ENCODE measurements at regions not wholly inside any gene's neighbourhood (a gene's known extent, or its start where the extent isn't known, plus 50 kb on each side); places are given as distances from the start of the nearest gene placed in this dataset.

GRCh38 chr1:192904438-192904895 lies 95.6 kb downstream of the RGS2 start:
- Mint-ChIP-seq H3K27me3 (ENCODE audit: low read depth) (no peaks in the 10 kb centered on the region), H3K4me3 (no peak overlapping the region), H3K9me3 (no peaks in the 10 kb centered on the region), H3K27ac (no peak overlapping the region), H3K36me3 (no peaks in the 10 kb centered on the region), H3K4me1 (no peaks in the 10 kb centered on the region)
- DNase-seq (ENCODE audit: low spot score) (no peak), ATAC-seq (no peak)
- TF ChIP-seq MYBL2 (CRISPR knock-in tag; IDR thresholded peaks at IDR 0.05) (no peak), ARID4B (CRISPR knock-in tag; IDR thresholded peaks at IDR 0.05; ENCODE audit: borderline replicate concordance) (no peak), SOX15 (CRISPR knock-in tag; IDR thresholded peaks at IDR 0.05) (no peak), ZNF138 (CRISPR knock-in tag; conservative IDR thresholded peaks at IDR 0.05) (no peak)
- ChIA-PET CTCF (no interaction called here), POLR2A (no interaction called here)

GRCh38 chr1:192905049-192905448 lies 96.2 kb downstream of the RGS2 start:
- Mint-ChIP-seq H3K36me3 (no peaks in the 10 kb centered on the region), H3K27ac (no peak overlapping the region), H3K4me1 (no peaks in the 10 kb centered on the region), H3K9me3 (peaks cover 5% of the 10 kb centered on the region), H3K27me3 (ENCODE audit: low read depth) (no peaks in the 10 kb centered on the region), H3K4me3 (no peak overlapping the region)
- POLR2A ChIA-PET: no interaction called here
- no peak for DNase-seq (ENCODE audit: low spot score)
- CTCF ChIA-PET: no interaction called here
- ATAC-seq: no peak
- TF ChIP-seq HMGXB4 (CRISPR knock-in tag; IDR thresholded peaks at IDR 0.05) (no peak), ZNF423 (CRISPR knock-in tag; IDR thresholded peaks at IDR 0.05) (no peak), GRHL2 (CRISPR knock-in tag; IDR thresholded peaks at IDR 0.05; ENCODE audit: insufficient replicate concordance, severe bottlenecking) (no peak), MAX (CRISPR knock-in tag; IDR thresholded peaks at IDR 0.05) (no peak), ATF6 (CRISPR knock-in tag; IDR thresholded peaks at IDR 0.05) (no peak), IRF2 (CRISPR knock-in tag; IDR thresholded peaks at IDR 0.05; ENCODE audit: borderline replicate concordance, low read depth) (no peak), SP1 (CRISPR knock-in tag; conservative IDR thresholded peaks at IDR 0.05) (no peak), CBFB (CRISPR knock-in tag; IDR thresholded peaks at IDR 0.05; ENCODE audit: low read depth) (no peak), AR (CRISPR knock-in tag; IDR thresholded peaks at IDR 0.05) (no peak)

Data from WTC11 (cell line).